WTC11 (cell line): ENCODE measurements at regions not wholly inside any gene's neighbourhood (a gene's known extent, or its start where the extent isn't known, plus 50 kb on each side); places are given as distances from the start of the nearest gene placed in this dataset.

Experiments used
- CBFB ChIP-seq: sonication (generic); formaldehyde crosslinking; IDR thresholded peaks from 2 replicates; pipeline ENCODE4 v1.8.1; 2022; ENCODE audit warnings: mild to moderate bottlenecking, low read depth, missing genetic modification reagents
- JUN ChIP-seq: sonication (generic); formaldehyde crosslinking; IDR thresholded peaks from 2 replicates; pipeline ENCODE4 v1.8.0; 2023; ENCODE audit warnings: mild to moderate bottlenecking, missing genetic modification reagents
- KAT7 ChIP-seq: sonication (generic); formaldehyde crosslinking; IDR thresholded peaks from 2 replicates; pipeline ENCODE4 v1.8.1; 2023; ENCODE audit warnings: missing genetic modification reagents, mild to moderate bottlenecking, borderline replicate concordance
- NR1H2 ChIP-seq: sonication (generic); formaldehyde crosslinking; IDR thresholded peaks from 2 replicates; pipeline ENCODE4 v1.9.0; 2021; ENCODE audit warnings: mild to moderate bottlenecking, moderate library complexity, missing genetic modification reagents
- SP1 ChIP-seq: sonication (generic); formaldehyde crosslinking; conservative IDR thresholded peaks from 2 replicates; pipeline ENCODE4 v1.8.1; 2022; ENCODE audit warnings: missing genetic modification reagents
- TEAD4 ChIP-seq: sonication (generic); formaldehyde crosslinking; IDR thresholded peaks from 2 replicates; pipeline ENCODE4 v1.8.0; 2022; ENCODE audit warnings: mild to moderate bottlenecking, missing genetic modification reagents
- USF1 ChIP-seq: sonication (generic); formaldehyde crosslinking; IDR thresholded peaks from 2 replicates; pipeline ENCODE4 v1.8.0; 2022; ENCODE audit warnings: mild to moderate bottlenecking, missing genetic modification reagents
- ZNF232 ChIP-seq: sonication (generic); formaldehyde crosslinking; IDR thresholded peaks from 2 replicates; pipeline ENCODE4 v1.8.0; 2022; ENCODE audit warnings: mild to moderate bottlenecking, missing genetic modification reagents
- ZNF416 ChIP-seq: fragments of 250-450 bp; sonication (Bioruptor Pico); IDR thresholded peaks from 2 replicates; pipeline ENCODE4 v1.9.0; 2021; ENCODE audit warnings: mild to moderate bottlenecking, inconsistent platforms
- TF ChIP-seq, protein P1 (sequence below): fragments of 200-600 bp; IDR thresholded peaks from 2 replicates; pipeline ENCODE4 v1.8.0; 2022; ENCODE audit warnings: antibody characterized with exemption
- TF ChIP-seq, protein P2 (sequence below): sonication (generic); formaldehyde crosslinking; IDR thresholded peaks from 2 replicates; pipeline ENCODE4 v1.8.1; 2023; ENCODE audit warnings: mild to moderate bottlenecking, missing genetic modification reagents, moderate library complexity
- TF ChIP-seq, protein P3 (sequence below): sonication (generic); formaldehyde crosslinking; IDR thresholded peaks from 2 replicates; pipeline ENCODE4 v1.8.1; 2022; ENCODE audit warnings: low read depth, mild to moderate bottlenecking, moderate library complexity, missing genetic modification reagents, borderline replicate concordance
- TF ChIP-seq, protein P4 (sequence below): sonication (generic); formaldehyde crosslinking; IDR thresholded peaks from 2 replicates; pipeline ENCODE4 v1.8.0; 2022; ENCODE audit warnings: mild to moderate bottlenecking, missing genetic modification reagents

DNA sequence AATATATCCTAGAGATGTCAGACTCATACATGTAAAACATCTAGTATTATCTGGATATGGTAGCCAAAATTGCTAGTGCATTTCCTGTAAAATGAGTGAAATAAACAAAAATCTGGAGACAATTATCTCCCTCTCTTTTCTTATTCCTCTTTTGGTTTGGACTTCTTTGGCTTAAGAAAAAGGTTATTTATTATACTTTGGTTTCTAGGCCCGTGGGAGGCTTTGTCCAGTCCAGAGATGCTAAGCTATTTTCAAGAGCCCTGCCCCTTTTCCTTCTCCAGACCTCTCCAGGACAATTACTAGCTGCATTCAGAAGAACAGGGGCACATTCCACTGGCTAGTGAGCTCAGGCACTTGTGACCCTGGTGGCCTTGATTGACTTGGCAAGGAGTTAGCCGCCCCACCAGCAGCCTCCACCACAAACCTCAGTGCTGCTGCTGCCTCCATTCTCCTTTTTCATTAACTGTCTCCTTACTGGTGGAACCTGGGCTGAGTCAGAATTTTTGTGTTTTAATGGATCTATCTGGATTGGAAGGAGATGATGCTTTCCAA is 747.3 kb upstream of the TENM4 start:
- TF ChIP-seq, protein P1, sequence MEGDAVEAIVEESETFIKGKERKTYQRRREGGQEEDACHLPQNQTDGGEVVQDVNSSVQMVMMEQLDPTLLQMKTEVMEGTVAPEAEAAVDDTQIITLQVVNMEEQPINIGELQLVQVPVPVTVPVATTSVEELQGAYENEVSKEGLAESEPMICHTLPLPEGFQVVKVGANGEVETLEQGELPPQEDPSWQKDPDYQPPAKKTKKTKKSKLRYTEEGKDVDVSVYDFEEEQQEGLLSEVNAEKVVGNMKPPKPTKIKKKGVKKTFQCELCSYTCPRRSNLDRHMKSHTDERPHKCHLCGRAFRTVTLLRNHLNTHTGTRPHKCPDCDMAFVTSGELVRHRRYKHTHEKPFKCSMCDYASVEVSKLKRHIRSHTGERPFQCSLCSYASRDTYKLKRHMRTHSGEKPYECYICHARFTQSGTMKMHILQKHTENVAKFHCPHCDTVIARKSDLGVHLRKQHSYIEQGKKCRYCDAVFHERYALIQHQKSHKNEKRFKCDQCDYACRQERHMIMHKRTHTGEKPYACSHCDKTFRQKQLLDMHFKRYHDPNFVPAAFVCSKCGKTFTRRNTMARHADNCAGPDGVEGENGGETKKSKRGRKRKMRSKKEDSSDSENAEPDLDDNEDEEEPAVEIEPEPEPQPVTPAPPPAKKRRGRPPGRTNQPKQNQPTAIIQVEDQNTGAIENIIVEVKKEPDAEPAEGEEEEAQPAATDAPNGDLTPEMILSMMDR, result no peak
- TF ChIP-seq ZNF416 (CRISPR knock-in tag) (no peak), JUN (CRISPR knock-in tag) (no peak), TEAD4 (CRISPR knock-in tag) (no peak), ZNF232 (CRISPR knock-in tag) (no peak), USF1 (CRISPR knock-in tag) (no peak), SP1 (CRISPR knock-in tag) (no peak), KAT7 (CRISPR knock-in tag) (no peak), NR1H2 (CRISPR knock-in tag) (no peak), CBFB (CRISPR knock-in tag) (no peak)
- TF ChIP-seq, protein P2, sequence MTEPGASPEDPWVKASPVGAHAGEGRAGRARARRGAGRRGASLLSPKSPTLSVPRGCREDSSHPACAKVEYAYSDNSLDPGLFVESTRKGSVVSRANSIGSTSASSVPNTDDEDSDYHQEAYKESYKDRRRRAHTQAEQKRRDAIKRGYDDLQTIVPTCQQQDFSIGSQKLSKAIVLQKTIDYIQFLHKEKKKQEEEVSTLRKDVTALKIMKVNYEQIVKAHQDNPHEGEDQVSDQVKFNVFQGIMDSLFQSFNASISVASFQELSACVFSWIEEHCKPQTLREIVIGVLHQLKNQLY (CRISPR knock-in tag), result no peak
- TF ChIP-seq, protein P3, sequence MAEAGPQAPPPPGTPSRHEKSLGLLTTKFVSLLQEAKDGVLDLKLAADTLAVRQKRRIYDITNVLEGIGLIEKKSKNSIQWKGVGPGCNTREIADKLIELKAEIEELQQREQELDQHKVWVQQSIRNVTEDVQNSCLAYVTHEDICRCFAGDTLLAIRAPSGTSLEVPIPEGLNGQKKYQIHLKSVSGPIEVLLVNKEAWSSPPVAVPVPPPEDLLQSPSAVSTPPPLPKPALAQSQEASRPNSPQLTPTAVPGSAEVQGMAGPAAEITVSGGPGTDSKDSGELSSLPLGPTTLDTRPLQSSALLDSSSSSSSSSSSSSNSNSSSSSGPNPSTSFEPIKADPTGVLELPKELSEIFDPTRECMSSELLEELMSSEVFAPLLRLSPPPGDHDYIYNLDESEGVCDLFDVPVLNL, result no peak
- TF ChIP-seq, protein P4, sequence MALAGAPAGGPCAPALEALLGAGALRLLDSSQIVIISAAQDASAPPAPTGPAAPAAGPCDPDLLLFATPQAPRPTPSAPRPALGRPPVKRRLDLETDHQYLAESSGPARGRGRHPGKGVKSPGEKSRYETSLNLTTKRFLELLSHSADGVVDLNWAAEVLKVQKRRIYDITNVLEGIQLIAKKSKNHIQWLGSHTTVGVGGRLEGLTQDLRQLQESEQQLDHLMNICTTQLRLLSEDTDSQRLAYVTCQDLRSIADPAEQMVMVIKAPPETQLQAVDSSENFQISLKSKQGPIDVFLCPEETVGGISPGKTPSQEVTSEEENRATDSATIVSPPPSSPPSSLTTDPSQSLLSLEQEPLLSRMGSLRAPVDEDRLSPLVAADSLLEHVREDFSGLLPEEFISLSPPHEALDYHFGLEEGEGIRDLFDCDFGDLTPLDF (CRISPR knock-in tag), result no peak
